HepG2 (cell line): ENCODE measurements at regions not wholly inside any gene's neighbourhood (a gene's known extent, or its start where the extent isn't known, plus 50 kb on each side); places are given as distances from the start of the nearest gene placed in this dataset.

Source experiments
- ATAC-seq: fragments of 200-7000 bp; cut with Tn5 transposase; 3 replicates; pipeline ENCODE4 v1.9.1; 2020; ENCODE audit warnings: mild to moderate bottlenecking, moderate library complexity
- BruUV-seq: library from RNA; stranded (reverse); fragments of 400-500 nt; replicated peaks from 2 replicates; lab custom pipeline; 2021; lab: Mats Ljungman, UMichigan
- CTCF ChIA-PET: fragments of 300-600 bp; formaldehyde crosslinking; extraction: SDS; loops from one replicate; lab custom pipeline; 2021; ENCODE audit warnings: low total read pairs, inconsistent platforms, low intra/inter-chr PET ratio; lab: Yijun Ruan, JAX
- POLR2A ChIA-PET: fragments of 350-600 bp; sonication (Branson Sonifier 250); formaldehyde crosslinking; loops from one replicate; lab custom pipeline; 2020; ENCODE audit warnings: antibody characterized with exemption, inconsistent platforms; lab: Yijun Ruan, JAX
- DNase-seq: peaks from one replicate; pipeline ENCODE4 v3.0.0-alpha.2; 2015; ENCODE audit warnings: low spot score
- FAIRE-seq: peaks from 3 replicates; lab custom pipeline; 2011; peaks lifted over from hg19 to GRCh38; lab: Jason Lieb, UNC
- H2AFZ ChIP-seq: one replicate; pipeline ENCODE4 v1.6.1; 2011; ENCODE audit warnings: low read length, inconsistent platforms
- H3K27ac ChIP-seq: fragments of 300-600 bp; 3 replicates; pipeline ENCODE4 v1.8.0; 2011; ENCODE audit warnings: mixed run types, mild to moderate bottlenecking, mixed read lengths, low read length, inconsistent platforms; ENCODE audit not compliant: insufficient read depth; ENCODE audit errors: extremely low read length
- H3K27me3 ChIP-seq, 2 experiments: fragments of 200-600 bp in 1 of 2; 2 replicates in 1 of 2; 3 replicates in 1 of 2; pipeline versions ENCODE4 v1.6.0 to v1.8.0; 2011; ENCODE audit warnings: low read length in 2 of 2, mild to moderate bottlenecking in 2 of 2, moderate library complexity in 2 of 2, inconsistent platforms in 1 of 2; ENCODE audit not compliant: insufficient read depth in 2 of 2, control insufficient read depth in 1 of 2
- H3K36me3 ChIP-seq, 2 experiments: fragments of 200-600 bp in 1 of 2; replicated peaks in 1 of 2; 2 replicates in 1 of 2; 3 replicates in 1 of 2; pipeline versions ENCODE4 v1.5.1 to v1.8.0; 2011; ENCODE audit warnings: low read length in 2 of 2, inconsistent platforms in 1 of 2; ENCODE audit not compliant: insufficient read depth in 2 of 2, control insufficient read depth in 1 of 2
- H3K4me1 ChIP-seq: 2 replicates; pipeline ENCODE4 v1.5.1; 2012; ENCODE audit warnings: low read length, inconsistent platforms; ENCODE audit not compliant: insufficient read depth
- H3K4me2 ChIP-seq: 2 replicates; pipeline ENCODE4 v1.6.0; 2011; ENCODE audit warnings: low read depth, low read length, inconsistent platforms
- H3K4me3 ChIP-seq, 3 experiments: fragments of 200-600 bp in 1 of 3; sonication (generic), shearing (Covaris generic) in 1 of 3; replicated peaks in 1 of 3; 2 replicates each; pipeline ENCODE4 v1.5.1; 2011 to 2016; ENCODE audit warnings: low read length in 3 of 3, inconsistent platforms in 2 of 3, low read depth in 2 of 3, mild to moderate bottlenecking in 2 of 3, control low read depth in 1 of 3, mixed read lengths in 1 of 3; ENCODE audit not compliant: insufficient read depth in 1 of 3
- H3K79me2 ChIP-seq: one replicate; pipeline ENCODE4 v1.6.1; 2011; ENCODE audit warnings: low read length, inconsistent platforms; ENCODE audit not compliant: insufficient read depth
- H3K9ac ChIP-seq: 2 replicates; pipeline ENCODE4 v1.6.0; 2011; ENCODE audit warnings: mild to moderate bottlenecking, low read depth, low read length, inconsistent platforms; ENCODE audit not compliant: insufficient read depth
- H3K9me3 ChIP-seq: 2 replicates; pipeline ENCODE4 v1.5.1; 2012; ENCODE audit warnings: mild to moderate bottlenecking, low read length
- H4K20me1 ChIP-seq: 2 replicates; pipeline ENCODE4 v1.6.0; 2011; ENCODE audit warnings: inconsistent platforms, mild to moderate bottlenecking, low read length, moderate library complexity; ENCODE audit not compliant: insufficient read depth
- EP300 ChIP-seq, 3 experiments: sonication (generic) in 1 of 3; formaldehyde crosslinking in 1 of 3; IDR thresholded peaks; 2 replicates each; pipeline versions ENCODE4 v1.5.1 to v1.6.1; 2011 to 2020; ENCODE audit warnings: low read depth in 2 of 3, low read length in 2 of 3, borderline replicate concordance in 1 of 3, improper control_type of control experiment in 1 of 3, mild to moderate bottlenecking in 1 of 3, missing genetic modification reagents in 1 of 3, moderate library complexity in 1 of 3
- GMEB2 ChIP-seq: IDR thresholded peaks from 2 replicates; pipeline ENCODE4 v1.6.1; 2016; ENCODE audit warnings: missing biosample characterization, missing genetic modification reagents, low read depth
- REPIN1 ChIP-seq: sonication (generic); formaldehyde crosslinking; IDR thresholded peaks from 2 replicates; pipeline ENCODE4 v1.8.0; 2022; ENCODE audit warnings: missing genetic modification reagents, low read depth, mild to moderate bottlenecking, borderline replicate concordance
- THAP9 ChIP-seq: sonication (generic); formaldehyde crosslinking; IDR thresholded peaks from 2 replicates; pipeline ENCODE4; 2020; ENCODE audit warnings: missing genetic modification reagents, mild to moderate bottlenecking, borderline replicate concordance
- ZBTB2 ChIP-seq: sonication (generic); formaldehyde crosslinking; IDR thresholded peaks from 2 replicates; pipeline ENCODE4 v1.8.0; 2022; ENCODE audit warnings: low read depth, missing genetic modification reagents
- ZBTB39 ChIP-seq: sonication (generic); formaldehyde crosslinking; IDR thresholded peaks from 2 replicates; pipeline ENCODE4 v1.5.0; 2020; ENCODE audit warnings: missing genetic modification reagents
- ZFAT ChIP-seq: sonication (generic); formaldehyde crosslinking; conservative IDR thresholded peaks from 2 replicates; pipeline ENCODE4 v1.8.1; 2023; ENCODE audit warnings: missing genetic modification reagents, inconsistent platforms
- ZNF3 ChIP-seq: IDR thresholded peaks from 2 replicates; pipeline ENCODE4 v1.7.0; 2017; ENCODE audit warnings: inconsistent platforms
- ZNF501 ChIP-seq: sonication (generic); formaldehyde crosslinking; IDR thresholded peaks from 2 replicates; pipeline ENCODE4 v1.5.1; 2020; ENCODE audit warnings: mild to moderate bottlenecking, moderate library complexity, missing genetic modification reagents
- WGBS: methylation state at CpG from one replicate; pipeline ENCODE4 v1.1.6; 2017; ENCODE audit warnings: low lambda C conversion rate; 5-methylcytosine and 5-hydroxymethylcytosine counted together
- in situ Hi-C: cut with HindIII; loops from 2 replicates; pipeline ENCODE4 v1.10.0; 2017; ENCODE audit warnings: low pct_unique_long_range_greater_than_20kb; ENCODE audit not compliant: extremely low pct_ligation_motif_present
- intact Hi-C: fragments of 100-400 bp; cut with micrococcal nuclease; formaldehyde crosslinking; loops from one replicate; pipeline ENCODE4 v1.10.0; 2022; ENCODE audit not compliant: unreplicated experiment

GRCh38 chr2:183718246-183718645 lies 594.0 kb downstream of the NUP35 start:
- Histone ChIP-seq H3K4me2 (no peak overlapping the region), H2AFZ (no peak overlapping the region), H3K36me3 (no peaks in the 10 kb centered on the region), H3K4me3 (no peak overlapping the region), H3K9me3 (no peaks in the 10 kb centered on the region), H3K4me1 (no peaks in the 10 kb centered on the region), H3K27ac (no peak overlapping the region), H3K79me2 (no peaks in the 10 kb centered on the region), H4K20me1 (no peaks in the 10 kb centered on the region), H3K9ac (no peak overlapping the region), H3K27me3 (no peaks in the 10 kb centered on the region)
- POLR2A ChIA-PET: no interaction called here
- no TSS peak for BruUV-seq
- intact Hi-C loops: no loop called here
- no peak for DNase-seq
- in situ Hi-C loops: no loop called here
- CTCF ChIA-PET: no interaction called here
- ATAC-seq: no peak
- TF ChIP-seq ZBTB2 (CRISPR knock-in tag): no peak
- no peak for TF ChIP-seq GMEB2 (CRISPR knock-in tag)
- TF ChIP-seq THAP9 (CRISPR knock-in tag): no peak
- TF ChIP-seq ZNF3: no peak
- TF ChIP-seq REPIN1 (CRISPR knock-in tag): no peak
- TF ChIP-seq ZFAT: no peak
- no peak for TF ChIP-seq ZNF501 (CRISPR knock-in tag)
- TF ChIP-seq EP300 (IDR thresholded peaks at IDR 0.05; ENCODE audit: low read depth in 2 of 2, low read length in 2 of 2): no peak
- TF ChIP-seq EP300 (CRISPR knock-in tag; IDR thresholded peaks at IDR 0.05; ENCODE audit: borderline replicate concordance): no peak
- TF ChIP-seq ZBTB39 (CRISPR knock-in tag): no peak
- FAIRE-seq: no peak
- WGBS: 29% methylated on average over 3 of the region's 3 CpGs
